Breast epithelium (tissue), 3 donors: ENCODE measurements at regions not wholly inside any gene's neighbourhood (a gene's known extent, or its start where the extent isn't known, plus 50 kb on each side); places are given as distances from the start of the nearest gene placed in this dataset.

Experiments
- POLR2AphosphoS5 ChIP-seq, 3 donors: sonication (generic); formaldehyde crosslinking; IDR thresholded peaks; one replicate each; pipeline ENCODE4 v1.6.1; 2017; ENCODE audit warnings: antibody characterized with exemption in 3 of 3
- TF ChIP-seq, protein P1 (sequence below), 3 donors: fragments of 450-650 bp; IDR thresholded peaks; one replicate each; pipeline ENCODE4 v1.5.1; 2016 to 2017; ENCODE audit warnings: antibody characterized with exemption in 3 of 3, mild to moderate bottlenecking in 3 of 3, moderate library complexity in 3 of 3

DNA sequence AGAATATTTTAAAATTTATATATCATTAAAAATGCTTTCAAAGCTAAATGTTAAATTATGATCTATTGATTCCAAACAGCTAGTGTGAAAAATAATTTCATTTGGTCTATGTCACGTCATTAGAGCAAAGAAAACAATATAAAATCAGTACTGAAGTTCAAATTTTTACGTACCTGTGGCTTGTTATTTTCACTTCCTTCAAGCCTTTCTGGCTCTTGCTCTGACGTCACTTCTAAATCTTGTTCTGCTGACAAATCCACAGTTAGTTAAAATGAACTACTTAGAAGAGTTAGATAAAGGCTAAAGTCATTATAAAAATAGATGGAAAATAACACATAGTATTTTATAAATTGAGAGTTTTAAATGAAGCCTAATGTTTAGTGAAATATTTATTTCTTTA is 147.7 kb upstream of the TUBA3C start:
- TF ChIP-seq, protein P1, sequence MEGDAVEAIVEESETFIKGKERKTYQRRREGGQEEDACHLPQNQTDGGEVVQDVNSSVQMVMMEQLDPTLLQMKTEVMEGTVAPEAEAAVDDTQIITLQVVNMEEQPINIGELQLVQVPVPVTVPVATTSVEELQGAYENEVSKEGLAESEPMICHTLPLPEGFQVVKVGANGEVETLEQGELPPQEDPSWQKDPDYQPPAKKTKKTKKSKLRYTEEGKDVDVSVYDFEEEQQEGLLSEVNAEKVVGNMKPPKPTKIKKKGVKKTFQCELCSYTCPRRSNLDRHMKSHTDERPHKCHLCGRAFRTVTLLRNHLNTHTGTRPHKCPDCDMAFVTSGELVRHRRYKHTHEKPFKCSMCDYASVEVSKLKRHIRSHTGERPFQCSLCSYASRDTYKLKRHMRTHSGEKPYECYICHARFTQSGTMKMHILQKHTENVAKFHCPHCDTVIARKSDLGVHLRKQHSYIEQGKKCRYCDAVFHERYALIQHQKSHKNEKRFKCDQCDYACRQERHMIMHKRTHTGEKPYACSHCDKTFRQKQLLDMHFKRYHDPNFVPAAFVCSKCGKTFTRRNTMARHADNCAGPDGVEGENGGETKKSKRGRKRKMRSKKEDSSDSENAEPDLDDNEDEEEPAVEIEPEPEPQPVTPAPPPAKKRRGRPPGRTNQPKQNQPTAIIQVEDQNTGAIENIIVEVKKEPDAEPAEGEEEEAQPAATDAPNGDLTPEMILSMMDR (IDR thresholded peaks at IDR 0.05): no peak
- TF ChIP-seq POLR2AphosphoS5 (IDR thresholded peaks at IDR 0.05): no peak
